Parathyroid adenoma (tissue), 2 donors: ENCODE measurements at regions not wholly inside any gene's neighbourhood (a gene's known extent, or its start where the extent isn't known, plus 50 kb on each side); places are given as distances from the start of the nearest gene placed in this dataset.

ENCODE experiments used
- H2AFZ ChIP-seq: fragments of 300-600 bp; sonication (generic); one replicate; pipeline ENCODE4 v1.7.0; 2017; ENCODE audit warnings: antibody characterized with exemption, mild to moderate bottlenecking
- H3K27ac ChIP-seq: fragments of 300-600 bp; sonication (generic); one replicate; pipeline ENCODE4 v1.7.0; 2017
- H3K27me3 ChIP-seq: fragments of 300-600 bp; sonication (generic); one replicate; pipeline ENCODE4 v1.7.0; 2017; ENCODE audit warnings: low read length; ENCODE audit not compliant: control insufficient read depth, insufficient read depth
- H3K36me3 ChIP-seq: fragments of 300-600 bp; sonication (generic); one replicate; pipeline ENCODE4 v1.7.0; 2017; ENCODE audit warnings: low read length; ENCODE audit not compliant: control insufficient read depth, insufficient read depth
- H3K4me1 ChIP-seq: fragments of 300-600 bp; sonication (generic); one replicate; pipeline ENCODE4 v1.7.0; 2017; ENCODE audit warnings: control low read depth
- H3K4me2 ChIP-seq: fragments of 300-600 bp; sonication (generic); one replicate; pipeline ENCODE4 v1.7.0; 2017; ENCODE audit warnings: low read length
- H3K4me3 ChIP-seq: fragments of 300-600 bp; sonication (generic); one replicate; pipeline ENCODE4 v1.7.0; 2017; ENCODE audit warnings: low read depth, low read length
- H3K79me2 ChIP-seq: fragments of 300-600 bp; sonication (generic); one replicate; pipeline ENCODE4 v1.7.0; 2017; ENCODE audit warnings: control low read depth
- H3K9ac ChIP-seq: fragments of 300-600 bp; sonication (generic); one replicate; pipeline ENCODE4 v1.7.0; 2017; ENCODE audit warnings: mild to moderate bottlenecking
- H3K9me3 ChIP-seq: fragments of 300-600 bp; sonication (generic); one replicate; pipeline ENCODE4 v1.7.0; 2017; ENCODE audit warnings: low read length; ENCODE audit not compliant: control insufficient read depth
- CTCF ChIP-seq: fragments of 300-600 bp; sonication (generic); IDR thresholded peaks from one replicate; pipeline ENCODE4 v1.7.0; 2017; ENCODE audit warnings: antibody characterized with exemption, mild to moderate bottlenecking
- donor health status: primary hyperparathyroidism.

GRCh38 chr7:52727632-52728031, 307.8 kb upstream of the POM121L12 start:
- no peak for TF ChIP-seq CTCF
- no peaks in the 10 kb centered on the region for H3K4me1 ChIP-seq
- no peaks in the 10 kb centered on the region for H3K79me2 ChIP-seq
- H3K9me3 ChIP-seq: no peaks in the 10 kb centered on the region
- H3K36me3 ChIP-seq: no peaks in the 10 kb centered on the region
- H3K4me3 ChIP-seq: no peak overlapping the region
- H3K4me2 ChIP-seq: no peak overlapping the region
- no peak overlapping the region for H3K27ac ChIP-seq
- H2AFZ ChIP-seq: no peak overlapping the region
- no peak overlapping the region for H3K9ac ChIP-seq
- no peaks in the 10 kb centered on the region for H3K27me3 ChIP-seq

GRCh38 chr7:52726986-52727385, 308.4 kb upstream of the POM121L12 start:
- no peaks in the 10 kb centered on the region for H3K27me3 ChIP-seq
- no peak for TF ChIP-seq CTCF
- no peaks in the 10 kb centered on the region for H3K9me3 ChIP-seq
- H3K36me3 ChIP-seq: no peaks in the 10 kb centered on the region
- no peaks in the 10 kb centered on the region for H3K79me2 ChIP-seq
- H3K27ac ChIP-seq: no peak overlapping the region
- H3K4me2 ChIP-seq: no peak overlapping the region
- no peak overlapping the region for H2AFZ ChIP-seq
- no peak overlapping the region for H3K9ac ChIP-seq
- no peaks in the 10 kb centered on the region for H3K4me1 ChIP-seq
- no peak overlapping the region for H3K4me3 ChIP-seq

- H3K36me3 ChIP-seq: no peaks in the 10 kb centered on the region
- no peak overlapping the region for H3K27ac ChIP-seq
- H3K4me3 ChIP-seq: no peak overlapping the region
- H3K4me2 ChIP-seq: no peak overlapping the region
- TF ChIP-seq CTCF: no peak
- H3K9me3 ChIP-seq: no peaks in the 10 kb centered on the region
- H3K79me2 ChIP-seq: no peaks in the 10 kb centered on the region
- no peak overlapping the region for H2AFZ ChIP-seq
- no peaks in the 10 kb centered on the region for H3K27me3 ChIP-seq
- H3K4me1 ChIP-seq: no peaks in the 10 kb centered on the region
- no peak overlapping the region for H3K9ac ChIP-seq
These were observed 308.9 kb upstream of the POM121L12 start for GRCh38 chr7:52726493-52726892.

- TF ChIP-seq CTCF: no peak
- no peak overlapping the region for H3K9ac ChIP-seq
- H3K27ac ChIP-seq: no peak overlapping the region
- H3K27me3 ChIP-seq: no peaks in the 10 kb centered on the region
- H3K4me1 ChIP-seq: no peaks in the 10 kb centered on the region
- no peaks in the 10 kb centered on the region for H3K9me3 ChIP-seq
- H3K4me2 ChIP-seq: no peak overlapping the region
- no peaks in the 10 kb centered on the region for H3K36me3 ChIP-seq
- no peak overlapping the region for H3K4me3 ChIP-seq
- no peaks in the 10 kb centered on the region for H3K79me2 ChIP-seq
- no peak overlapping the region for H2AFZ ChIP-seq
These were observed 311.8 kb upstream of the POM121L12 start for GRCh38 chr7:52723606-52724005.

GRCh38 chr7:52720856-52721255, 314.6 kb upstream of the POM121L12 start:
- no peak overlapping the region for H3K27ac ChIP-seq
- no peaks in the 10 kb centered on the region for H3K9me3 ChIP-seq
- no peaks in the 10 kb centered on the region for H3K36me3 ChIP-seq
- no peak overlapping the region for H3K4me3 ChIP-seq
- TF ChIP-seq CTCF: no peak
- H3K27me3 ChIP-seq: no peaks in the 10 kb centered on the region
- H3K4me1 ChIP-seq: no peaks in the 10 kb centered on the region
- no peak overlapping the region for H3K4me2 ChIP-seq
- H3K9ac ChIP-seq: no peak overlapping the region
- H2AFZ ChIP-seq: no peak overlapping the region
- H3K79me2 ChIP-seq: no peaks in the 10 kb centered on the region
